ENCODE measurements at regions not wholly inside any gene's neighbourhood (a gene's known extent, or its start where the extent isn't known, plus 50 kb on each side); places are given as distances from the start of the nearest gene placed in this dataset.

DNA sequence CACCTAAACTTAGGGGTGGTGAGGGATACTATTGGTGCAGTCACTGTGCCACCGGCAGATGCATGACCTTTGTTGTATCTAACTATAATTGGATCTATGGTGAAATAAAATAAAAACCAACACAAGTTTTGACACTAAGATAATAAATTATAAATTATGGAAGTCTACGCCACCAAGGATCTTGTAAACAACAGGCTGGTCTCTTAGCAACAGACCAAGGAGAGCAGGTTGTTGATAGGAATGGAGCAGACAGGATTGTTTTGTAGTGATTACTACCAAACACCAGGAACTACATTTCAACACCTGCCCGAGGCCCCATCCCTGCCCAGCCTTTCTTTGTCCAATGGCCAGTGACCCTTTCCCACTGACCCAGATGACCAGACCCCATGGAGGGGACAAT, 1178.0 kb downstream of the VRK1 start:
- H3K9me3 Mint-ChIP-seq (ENCODE audit: unreplicated experiment): no peaks in the 10 kb centered on the region
- FAIRE-seq: no peak
- H3K27ac Mint-ChIP-seq (ENCODE audit: unreplicated experiment): no peak overlapping the region

DNA sequence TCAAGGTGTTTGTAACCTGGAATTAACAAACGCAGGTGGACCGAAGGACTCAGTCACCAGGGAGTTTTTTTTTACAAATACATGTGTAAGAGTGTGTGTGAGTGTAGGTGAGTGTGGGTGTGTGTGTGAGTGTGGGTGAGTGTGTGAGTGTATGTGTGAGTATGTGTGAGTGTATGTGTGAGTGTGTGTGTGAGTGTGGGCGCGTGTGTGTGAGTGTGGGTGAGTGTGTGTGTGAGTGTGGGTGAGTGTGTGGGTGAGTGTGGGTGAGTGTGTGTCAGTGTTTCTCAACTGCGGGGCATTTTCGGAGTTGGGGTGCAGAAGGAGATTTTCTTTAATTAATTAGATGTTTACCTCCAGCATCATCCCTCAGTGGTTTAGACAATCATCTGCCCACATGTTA, 1178.8 kb downstream of the VRK1 start:
- Mint-ChIP-seq H3K4me1 (ENCODE audit: low read depth, unreplicated experiment) (no peaks in the 10 kb centered on the region), H3K27ac (ENCODE audit: unreplicated experiment) (no peak overlapping the region), H3K9me3 (ENCODE audit: unreplicated experiment) (no peaks in the 10 kb centered on the region), H3K4me3 (ENCODE audit: unreplicated experiment) (no peak overlapping the region), H3K36me3 (ENCODE audit: low read depth, unreplicated experiment) (no peaks in the 10 kb centered on the region), H3K27me3 (ENCODE audit: low read depth, unreplicated experiment) (peaks cover 25% of the 10 kb centered on the region)
- Histone ChIP-seq H3K4me2 (ENCODE audit: low read length) (no peak overlapping the region), H3K36me3 (ENCODE audit: insufficient read depth, low read length) (no peaks in the 10 kb centered on the region), H4K20me1 (ENCODE audit: insufficient read depth, low read length) (no peaks in the 10 kb centered on the region), H3K27me3 (ENCODE audit: insufficient read depth, low read length) (no peaks in the 10 kb centered on the region), H3K4me3 (ENCODE audit: insufficient read depth, low read depth, low read length) (no peak overlapping the region), H3K9me3 (ENCODE audit: insufficient read depth, low read depth, low read length) (peaks cover 5% of the 10 kb centered on the region), H3K9ac (ENCODE audit: low read length) (no peak overlapping the region), H3K27ac (ENCODE audit: low read depth, low read length) (no peak overlapping the region), H3K4me1 (ENCODE audit: insufficient read depth, low read length) (no peaks in the 10 kb centered on the region), H2AFZ (ENCODE audit: low read depth, low read length) (no peak overlapping the region), H3K79me2 (ENCODE audit: insufficient read depth, low read length) (no peaks in the 10 kb centered on the region)
- DNase-seq (ENCODE audit: low read depth) (no peak), FAIRE-seq (no peak)
- TF ChIP-seq, protein P1, sequence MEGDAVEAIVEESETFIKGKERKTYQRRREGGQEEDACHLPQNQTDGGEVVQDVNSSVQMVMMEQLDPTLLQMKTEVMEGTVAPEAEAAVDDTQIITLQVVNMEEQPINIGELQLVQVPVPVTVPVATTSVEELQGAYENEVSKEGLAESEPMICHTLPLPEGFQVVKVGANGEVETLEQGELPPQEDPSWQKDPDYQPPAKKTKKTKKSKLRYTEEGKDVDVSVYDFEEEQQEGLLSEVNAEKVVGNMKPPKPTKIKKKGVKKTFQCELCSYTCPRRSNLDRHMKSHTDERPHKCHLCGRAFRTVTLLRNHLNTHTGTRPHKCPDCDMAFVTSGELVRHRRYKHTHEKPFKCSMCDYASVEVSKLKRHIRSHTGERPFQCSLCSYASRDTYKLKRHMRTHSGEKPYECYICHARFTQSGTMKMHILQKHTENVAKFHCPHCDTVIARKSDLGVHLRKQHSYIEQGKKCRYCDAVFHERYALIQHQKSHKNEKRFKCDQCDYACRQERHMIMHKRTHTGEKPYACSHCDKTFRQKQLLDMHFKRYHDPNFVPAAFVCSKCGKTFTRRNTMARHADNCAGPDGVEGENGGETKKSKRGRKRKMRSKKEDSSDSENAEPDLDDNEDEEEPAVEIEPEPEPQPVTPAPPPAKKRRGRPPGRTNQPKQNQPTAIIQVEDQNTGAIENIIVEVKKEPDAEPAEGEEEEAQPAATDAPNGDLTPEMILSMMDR (IDR thresholded peaks at IDR 0.05; ENCODE audit: insufficient read depth, low read depth, low read length): no peak
- no peak for TF ChIP-seq EZH2 (IDR thresholded peaks at IDR 0.05; ENCODE audit: insufficient read depth, low read length)

More for the DNA sequence above, 1178.0 kb downstream of the VRK1 start:
- peaks cover 25% of the 10 kb centered on the region for H3K27me3 Mint-ChIP-seq (ENCODE audit: low read depth, unreplicated experiment)
- Histone ChIP-seq H3K36me3 (ENCODE audit: insufficient read depth, low read length) (no peaks in the 10 kb centered on the region), H3K4me3 (ENCODE audit: insufficient read depth, low read depth, low read length) (no peak overlapping the region), H4K20me1 (ENCODE audit: insufficient read depth, low read length) (no peaks in the 10 kb centered on the region), H3K27me3 (ENCODE audit: insufficient read depth, low read length) (no peaks in the 10 kb centered on the region), H3K79me2 (ENCODE audit: insufficient read depth, low read length) (no peaks in the 10 kb centered on the region), H3K9me3 (ENCODE audit: insufficient read depth, low read depth, low read length) (peaks cover 5% of the 10 kb centered on the region), H2AFZ (ENCODE audit: low read depth, low read length) (no peak overlapping the region), H3K9ac (ENCODE audit: low read length) (no peak overlapping the region), H3K4me1 (ENCODE audit: insufficient read depth, low read length) (no peaks in the 10 kb centered on the region), H3K27ac (ENCODE audit: low read depth, low read length) (no peak overlapping the region), H3K4me2 (ENCODE audit: low read length) (no peak overlapping the region)
- no peaks in the 10 kb centered on the region for H3K36me3 Mint-ChIP-seq (ENCODE audit: low read depth, unreplicated experiment)
- no peak for DNase-seq (ENCODE audit: low read depth)
- H3K4me1 Mint-ChIP-seq (ENCODE audit: low read depth, unreplicated experiment): no peaks in the 10 kb centered on the region
- no peak for TF ChIP-seq EZH2 (IDR thresholded peaks at IDR 0.05; ENCODE audit: insufficient read depth, low read length)
- TF ChIP-seq, protein P1 (IDR thresholded peaks at IDR 0.05; ENCODE audit: insufficient read depth, low read depth, low read length): no peak
- H3K4me3 Mint-ChIP-seq (ENCODE audit: unreplicated experiment): no peak overlapping the region

GRCh38 chr14:97976861-97977260, 1179.7 kb downstream of the VRK1 start:
- Histone ChIP-seq H3K9me3 (ENCODE audit: insufficient read depth, low read depth, low read length) (peaks cover 5% of the 10 kb centered on the region), H3K36me3 (ENCODE audit: insufficient read depth, low read length) (no peaks in the 10 kb centered on the region), H4K20me1 (ENCODE audit: insufficient read depth, low read length) (no peaks in the 10 kb centered on the region), H2AFZ (ENCODE audit: low read depth, low read length) (no peak overlapping the region), H3K4me3 (ENCODE audit: insufficient read depth, low read depth, low read length) (no peak overlapping the region), H3K4me2 (ENCODE audit: low read length) (no peak overlapping the region), H3K9ac (ENCODE audit: low read length) (no peak overlapping the region), H3K79me2 (ENCODE audit: insufficient read depth, low read length) (no peaks in the 10 kb centered on the region), H3K27me3 (ENCODE audit: insufficient read depth, low read length) (no peaks in the 10 kb centered on the region), H3K4me1 (ENCODE audit: insufficient read depth, low read length) (no peaks in the 10 kb centered on the region), H3K27ac (ENCODE audit: low read depth, low read length) (no peak overlapping the region)
- Mint-ChIP-seq H3K9me3 (ENCODE audit: unreplicated experiment) (peaks cover 2% of the 10 kb centered on the region), H3K27ac (ENCODE audit: unreplicated experiment) (no peak overlapping the region), H3K36me3 (ENCODE audit: low read depth, unreplicated experiment) (no peaks in the 10 kb centered on the region), H3K4me1 (ENCODE audit: low read depth, unreplicated experiment) (no peaks in the 10 kb centered on the region), H3K27me3 (ENCODE audit: low read depth, unreplicated experiment) (peaks cover 22% of the 10 kb centered on the region), H3K4me3 (ENCODE audit: unreplicated experiment) (no peak overlapping the region)
- FAIRE-seq (no peak), DNase-seq (ENCODE audit: low read depth) (no peak)
- TF ChIP-seq, protein P1 (IDR thresholded peaks at IDR 0.05; ENCODE audit: insufficient read depth, low read depth, low read length): no peak
- TF ChIP-seq EZH2 (IDR thresholded peaks at IDR 0.05; ENCODE audit: insufficient read depth, low read length): no peak

Data from astrocyte (in vitro differentiated cells and primary cell).